Neural progenitor cell (in vitro differentiated cells): ENCODE measurements at regions not wholly inside any gene's neighbourhood (a gene's known extent, or its start where the extent isn't known, plus 50 kb on each side); places are given as distances from the start of the nearest gene placed in this dataset.

Experiments used
- CTCF ChIP-seq: fragments of 200-600 bp; sonication (generic); IDR thresholded peaks from 2 replicates; pipeline ENCODE4 v1.5.1; 2017; ENCODE audit warnings: antibody characterized with exemption, mild to moderate bottlenecking
- EZH2 ChIP-seq: fragments of 200-600 bp; sonication (generic); IDR thresholded peaks from 2 replicates; pipeline ENCODE4 v1.6.1; 2017; ENCODE audit warnings: antibody characterized with exemption, mild to moderate bottlenecking, moderate library complexity
- EZH2phosphoT487 ChIP-seq: fragments of 200-600 bp; sonication (generic); IDR thresholded peaks from 2 replicates; pipeline ENCODE4 v1.6.1; 2017; ENCODE audit warnings: antibody characterized with exemption

- no peak for TF ChIP-seq CTCF
- no peak for TF ChIP-seq EZH2
- no peak for TF ChIP-seq EZH2phosphoT487
Measured at GRCh38 chr5:164372892-164373291, 867.5 kb downstream of the MAT2B start.
